HG03469 (cell line): ENCODE measurements at regions not wholly inside any gene's neighbourhood (a gene's known extent, or its start where the extent isn't known, plus 50 kb on each side); places are given as distances from the start of the nearest gene placed in this dataset.

ENCODE experiments used
- ATAC-seq: cut with Tn5 transposase; IDR thresholded peaks from one replicate; pipeline ENCODE4 v1.9.1; 2021; ENCODE audit warnings: mild to moderate bottlenecking, moderate library complexity, moderate number of reproducible peaks; ENCODE audit not compliant: unreplicated experiment

- ATAC-seq: no peak
Observed at GRCh38 chr10:4733150-4733842, 92.7 kb upstream of the AKR1E2 start.

GRCh38 chr10:4730998-4731397 lies 95.0 kb upstream of the AKR1E2 start:
- no peak for ATAC-seq

GRCh38 chr10:4725917-4726606 lies 99.9 kb upstream of the AKR1E2 start:
- ATAC-seq: no peak

- ATAC-seq: no peak
Observed at GRCh38 chr10:4723860-4724259, 102.1 kb upstream of the AKR1E2 start.

- ATAC-seq: no peak
Observed at GRCh38 chr10:4721999-4722753, 103.8 kb upstream of the AKR1E2 start.

GRCh38 chr10:4720463-4720862 lies 105.5 kb upstream of the AKR1E2 start:
- no peak for ATAC-seq

GRCh38 chr10:4719671-4720070 lies 106.3 kb upstream of the AKR1E2 start:
- no peak for ATAC-seq

GRCh38 chr10:4719036-4719435 lies 107.0 kb upstream of the AKR1E2 start:
- ATAC-seq: no peak

- no peak for ATAC-seq
Observed at GRCh38 chr10:4718544-4718943, 107.5 kb upstream of the AKR1E2 start.

GRCh38 chr10:4717670-4718069 lies 108.3 kb upstream of the AKR1E2 start:
- no peak for ATAC-seq

GRCh38 chr10:4710858-4711257 lies 115.1 kb upstream of the AKR1E2 start:
- no peak for ATAC-seq

- no peak for ATAC-seq
Observed at GRCh38 chr10:4708123-4708759, 117.8 kb upstream of the AKR1E2 start.

GRCh38 chr10:4707221-4707620 lies 118.8 kb upstream of the AKR1E2 start:
- no peak for ATAC-seq

- no peak for ATAC-seq
Observed at GRCh38 chr10:4704034-4704545, 121.9 kb upstream of the AKR1E2 start.

- ATAC-seq: no peak
Observed at GRCh38 chr10:4701016-4701415, 125.0 kb upstream of the AKR1E2 start.

- ATAC-seq: no peak
Observed at GRCh38 chr10:4699950-4700730, 125.9 kb upstream of the AKR1E2 start.

GRCh38 chr10:4698075-4698474 lies 127.9 kb upstream of the AKR1E2 start:
- no peak for ATAC-seq

- ATAC-seq: no peak
Observed at GRCh38 chr10:4696186-4696585, 129.8 kb upstream of the AKR1E2 start.

GRCh38 chr10:4693967-4694366 lies 132.0 kb upstream of the AKR1E2 start:
- ATAC-seq: no peak

- no peak for ATAC-seq
Observed at GRCh38 chr10:4692206-4692605, 133.8 kb upstream of the AKR1E2 start.
